GM20000 (cell line): ENCODE measurements at regions not wholly inside any gene's neighbourhood (a gene's known extent, or its start where the extent isn't known, plus 50 kb on each side); places are given as distances from the start of the nearest gene placed in this dataset.

Experiments used
- DNase-seq: peaks from one replicate; pipeline ENCODE4 v3.0.0; 2012; ENCODE audit warnings: low spot score
- CTCF ChIP-seq: IDR thresholded peaks from 2 replicates; pipeline ENCODE4 v1.5.1; 2012; ENCODE audit warnings: mild to moderate bottlenecking, control low read depth; ENCODE audit errors: extremely low read depth, missing control alignments

- no peak for DNase-seq
- no peak for TF ChIP-seq CTCF
Observed at GRCh38 chr5:152102057-152102456, 177.4 kb upstream of the GLRA1 start.

GRCh38 chr5:152100462-152100861 lies 175.8 kb upstream of the GLRA1 start:
- no peak for DNase-seq
- TF ChIP-seq CTCF, result no peak

- no peak for DNase-seq
- TF ChIP-seq CTCF, result no peak
Observed at GRCh38 chr5:152097128-152097527, 172.5 kb upstream of the GLRA1 start.

DNA sequence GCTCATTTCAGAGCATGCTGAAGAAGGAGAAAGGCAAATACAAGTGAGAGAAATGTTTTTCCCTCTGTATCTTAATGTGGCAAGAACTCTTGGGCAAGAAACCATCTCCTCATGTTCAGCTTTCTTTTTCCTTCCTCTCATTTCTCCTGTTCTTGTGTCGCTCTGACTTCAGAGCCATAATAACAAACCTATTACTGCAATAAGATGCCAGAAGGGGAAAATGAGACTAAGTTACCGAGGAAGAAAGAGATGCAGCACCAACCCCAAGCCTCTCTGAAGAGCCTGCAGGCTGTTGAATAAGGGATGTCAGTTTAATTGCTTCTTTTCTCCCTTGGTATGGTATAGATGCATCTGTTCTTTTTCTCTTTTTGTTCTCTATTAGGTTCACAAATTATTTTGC lies 170.1 kb upstream of the GLRA1 start:
- no peak for TF ChIP-seq CTCF
- DNase-seq, result no peak

- DNase-seq, result no peak
- TF ChIP-seq CTCF, result no peak
Observed at GRCh38 chr5:152094060-152094459, 169.4 kb upstream of the GLRA1 start.

- TF ChIP-seq CTCF, result no peak
- no peak for DNase-seq
Observed at GRCh38 chr5:152092580-152092979, 167.9 kb upstream of the GLRA1 start.

DNA sequence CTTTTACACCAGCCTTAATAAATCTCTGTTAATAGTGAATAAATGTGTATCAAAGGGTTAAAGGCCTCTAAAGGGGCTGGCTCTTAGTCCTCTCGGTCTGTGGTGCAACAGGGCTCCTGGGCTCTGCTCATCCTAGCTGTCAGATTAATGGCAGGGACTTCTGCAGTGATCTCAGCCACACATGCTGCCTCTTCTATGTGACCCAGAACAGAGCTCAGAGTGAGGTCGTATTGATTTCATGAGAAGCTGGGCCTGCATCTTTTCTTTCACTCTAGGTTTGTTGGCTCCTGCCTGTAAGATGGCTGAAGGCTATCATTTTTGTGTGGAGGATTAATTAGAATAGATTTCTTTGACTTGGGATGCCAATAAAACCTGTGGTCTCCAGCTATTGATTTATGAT lies 165.0 kb upstream of the GLRA1 start:
- no peak for DNase-seq
- no peak for TF ChIP-seq CTCF
